ENCODE measurements at regions not wholly inside any gene's neighbourhood (a gene's known extent, or its start where the extent isn't known, plus 50 kb on each side); places are given as distances from the start of the nearest gene placed in this dataset.
"Not testable (repeated sequence)": the region's sequence is repeated elsewhere in the genome, so short reads cannot be mapped to it uniquely, and the experiment has no call there.

DNA sequence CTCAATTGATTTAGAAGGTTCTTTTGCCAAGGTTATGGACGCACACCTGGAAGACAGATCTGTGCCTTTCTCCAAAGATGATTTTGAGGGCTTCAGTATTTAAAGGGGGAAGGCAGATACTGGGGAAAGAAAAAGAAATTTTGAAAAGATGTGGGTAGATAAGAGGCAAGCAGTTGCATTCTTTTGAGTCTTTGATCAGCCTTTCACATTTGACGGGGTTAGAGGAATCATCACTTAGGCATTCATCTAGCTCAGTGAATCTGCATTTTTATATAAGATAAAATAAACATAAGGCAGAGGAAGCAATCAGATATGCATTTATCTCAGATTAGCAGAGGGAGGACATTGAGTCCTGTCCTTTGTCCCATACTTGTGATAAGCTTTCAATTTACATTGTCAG lies 243.4 kb upstream of the RAI14 start:
- Histone ChIP-seq H3K9ac (ENCODE audit: low read depth, low read length) (no peak overlapping the region; the same call in 1 of the 2 replicates), H3K36me3 (ENCODE audit: insufficient read depth, low read length) (no peaks in the 10 kb centered on the region), H3K9me3 (ENCODE audit: control insufficient read depth, insufficient read depth, low read length) (peaks cover 15% of the 10 kb centered on the region), H3K4me1 (ENCODE audit: insufficient read depth, low read length) (peaks cover 32% of the 10 kb centered on the region)

DNA sequence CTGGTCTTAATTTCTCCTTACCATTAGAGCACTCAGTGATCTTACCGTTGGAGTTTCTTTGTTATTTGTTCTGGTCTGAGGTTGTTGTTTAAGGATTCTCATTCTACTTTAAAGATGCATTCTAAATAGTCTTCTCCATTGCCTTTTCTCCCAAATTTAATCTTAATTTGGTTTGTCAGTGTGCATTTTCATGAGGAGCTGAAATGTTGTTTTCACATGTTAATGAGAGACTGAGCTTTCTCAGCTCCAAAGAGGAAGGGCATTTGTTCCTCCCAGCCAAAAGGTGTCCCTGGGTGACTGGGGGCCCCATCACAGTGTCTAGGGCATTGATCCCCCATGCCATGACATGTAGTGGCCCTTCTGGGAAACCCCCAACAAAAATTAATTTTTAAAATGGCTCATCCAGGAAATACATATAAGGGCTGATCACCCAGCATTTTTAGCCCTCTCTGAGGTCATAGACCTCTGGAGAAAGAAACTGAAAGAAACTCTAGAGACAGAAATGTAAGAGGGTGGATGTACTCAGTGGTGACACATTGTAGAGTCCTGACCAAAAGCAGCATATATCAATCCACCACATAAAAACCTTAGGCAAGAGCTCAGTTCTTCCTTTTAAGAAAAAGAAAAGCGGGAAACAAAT lies 240.4 kb upstream of the RAI14 start:
- Histone ChIP-seq H3K36me3 (ENCODE audit: insufficient read depth, low read length) (no peaks in the 10 kb centered on the region), H3K9me3 (ENCODE audit: control insufficient read depth, insufficient read depth, low read length) (peaks cover 20% of the 10 kb centered on the region), H3K9ac (ENCODE audit: low read depth, low read length) (no peak overlapping the region), H3K4me1 (ENCODE audit: insufficient read depth, low read length) (peaks cover 25% of the 10 kb centered on the region)

DNA sequence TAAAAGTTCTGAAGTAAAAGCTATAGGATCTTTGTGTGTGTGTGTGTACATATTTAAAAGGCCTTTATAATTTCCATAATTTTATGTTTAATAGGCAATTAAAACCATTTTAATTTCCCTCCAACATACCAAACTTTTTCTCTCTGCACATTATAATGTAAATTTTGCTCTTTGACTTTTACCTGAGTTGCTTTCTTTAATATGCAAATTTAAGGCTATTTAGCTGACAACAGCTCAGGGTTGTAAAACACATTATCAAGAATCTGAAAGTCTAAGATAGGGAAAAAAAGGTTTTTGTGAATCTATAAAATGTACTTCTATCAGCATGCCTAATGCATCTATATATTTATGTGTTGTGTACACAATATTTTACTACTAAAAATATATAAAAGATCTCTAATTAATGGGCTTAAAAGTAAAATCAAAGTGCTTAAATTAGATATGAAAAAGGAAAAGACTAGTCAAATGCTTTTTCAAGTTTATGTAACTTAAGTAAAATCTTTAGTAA lies 239.6 kb upstream of the RAI14 start:
- peaks cover 17% of the 10 kb centered on the region for H3K9me3 ChIP-seq (ENCODE audit: control insufficient read depth, insufficient read depth, low read length)
- H3K36me3 ChIP-seq (ENCODE audit: insufficient read depth, low read length), result no peaks in the 10 kb centered on the region
- no peak overlapping the region for H3K9ac ChIP-seq (ENCODE audit: low read depth, low read length)
- H3K4me1 ChIP-seq (ENCODE audit: insufficient read depth, low read length), result peaks cover 17% of the 10 kb centered on the region

DNA sequence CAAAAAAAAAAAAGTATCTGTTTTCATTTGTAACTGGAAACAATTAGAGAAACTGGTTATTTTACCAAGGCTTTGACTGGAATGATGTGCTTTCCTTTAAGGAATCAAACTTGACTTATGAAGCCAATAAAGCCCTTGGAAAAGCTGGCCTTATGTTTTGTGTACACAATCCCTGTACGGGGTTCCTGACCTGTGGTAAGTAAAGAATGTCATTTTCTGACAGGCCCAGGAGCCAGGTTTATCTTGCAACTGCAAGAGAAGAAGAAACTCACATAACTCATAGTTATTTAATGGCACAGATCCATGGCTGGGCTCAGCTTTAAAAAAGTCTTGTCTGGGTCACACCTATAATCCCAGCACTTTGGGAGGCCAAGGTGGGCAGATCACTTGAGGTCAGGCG lies 235.9 kb upstream of the RAI14 start:
- not testable (repeated sequence) for H3K4me1 ChIP-seq (ENCODE audit: insufficient read depth, low read length); H3K36me3 ChIP-seq (ENCODE audit: insufficient read depth, low read length); H3K9ac ChIP-seq (ENCODE audit: low read depth, low read length)
- H3K9me3 ChIP-seq (ENCODE audit: control insufficient read depth, insufficient read depth, low read length), result peaks cover 17% of the 10 kb centered on the region

DNA sequence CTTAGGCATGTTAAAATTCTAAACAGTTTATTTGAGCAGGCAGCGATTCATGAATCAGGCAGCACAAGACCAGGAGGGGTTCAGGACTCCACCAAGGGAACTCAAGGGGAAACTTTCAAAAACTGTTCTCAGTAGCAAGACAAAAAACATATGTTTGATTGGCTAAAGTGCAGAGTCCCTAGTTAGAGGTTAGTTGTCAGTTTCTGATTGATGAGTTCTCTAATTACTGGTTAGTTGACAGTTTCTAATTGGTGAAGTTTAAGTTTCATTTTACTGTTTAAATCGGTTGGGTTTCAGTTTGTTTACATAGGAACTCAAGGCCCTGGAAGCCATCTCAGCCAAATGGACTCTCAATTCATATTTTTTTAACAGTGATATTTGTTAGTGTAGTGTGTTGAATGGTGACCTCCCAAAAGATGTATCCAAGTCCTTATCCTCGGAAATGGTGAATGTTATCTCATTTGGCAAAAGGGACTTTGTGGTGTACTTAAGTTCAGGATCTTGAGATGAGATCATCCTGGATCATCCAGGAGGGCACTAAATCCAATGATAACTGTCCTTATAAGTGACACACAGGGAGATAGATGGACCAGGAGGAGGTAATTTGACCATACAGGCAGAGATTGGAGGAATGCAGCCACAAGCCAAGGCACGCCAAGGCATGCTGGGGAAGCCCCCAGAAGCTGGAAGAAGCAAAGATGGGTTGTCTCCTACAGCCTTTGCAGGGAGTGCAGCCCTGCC lies 219.2 kb upstream of the RAI14 start:
- Histone ChIP-seq H3K9me3 (ENCODE audit: control insufficient read depth, insufficient read depth, low read length) (peaks cover 14% of the 10 kb centered on the region; the same call in 1 of the 2 replicates), H3K9ac (ENCODE audit: low read depth, low read length) (no peak overlapping the region), H3K36me3 (ENCODE audit: insufficient read depth, low read length) (no peaks in the 10 kb centered on the region), H3K4me1 (ENCODE audit: insufficient read depth, low read length) (no peaks in the 10 kb centered on the region; the same call in 1 of the 2 replicates)

DNA sequence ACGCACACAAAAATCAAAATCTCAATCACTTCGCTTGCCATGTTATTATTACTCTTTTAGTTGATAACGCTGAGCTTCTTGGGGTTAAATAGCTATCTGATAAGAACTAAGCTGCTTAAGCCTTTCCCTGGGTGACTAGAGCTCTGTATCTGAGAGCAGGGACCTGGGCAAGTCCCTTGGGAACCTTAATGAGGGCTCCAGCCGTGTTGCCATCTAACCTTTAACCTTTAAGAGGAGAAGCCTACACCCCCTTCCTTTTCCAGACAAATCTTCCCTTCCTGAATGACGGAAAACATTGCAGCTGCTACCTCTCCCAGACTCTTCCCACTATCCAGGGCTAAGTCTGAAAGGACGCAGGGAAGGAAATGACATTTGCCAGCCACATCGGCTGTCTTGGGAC lies 216.5 kb upstream of the RAI14 start:
- Histone ChIP-seq H3K9ac (ENCODE audit: low read depth, low read length) (no peak overlapping the region), H3K4me1 (ENCODE audit: insufficient read depth, low read length) (no peaks in the 10 kb centered on the region; the same call in 1 of the 2 replicates), H3K36me3 (ENCODE audit: insufficient read depth, low read length) (no peaks in the 10 kb centered on the region), H3K9me3 (ENCODE audit: control insufficient read depth, insufficient read depth, low read length) (peaks cover 14% of the 10 kb centered on the region; the same call in 1 of the 2 replicates)

DNA sequence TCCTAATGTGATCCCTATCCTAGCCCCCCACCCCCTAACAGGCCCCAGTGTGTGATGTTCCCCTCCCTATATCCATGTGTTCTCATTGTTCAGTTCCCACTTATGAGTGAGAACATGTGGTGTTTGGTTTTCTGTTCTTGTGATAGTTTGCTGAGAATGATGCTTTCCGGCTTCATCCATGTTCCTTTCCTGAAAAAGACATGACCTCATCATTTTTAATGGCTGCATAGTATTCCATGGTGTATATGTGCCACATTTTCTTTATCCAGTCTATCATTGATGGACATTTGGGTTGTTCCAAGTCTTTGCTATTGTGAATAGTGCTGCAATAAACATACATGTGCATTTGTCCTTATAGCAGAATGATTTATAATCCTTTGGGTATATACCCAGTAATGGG lies 214.4 kb upstream of the RAI14 start:
- not testable (repeated sequence) for H3K9me3 ChIP-seq (ENCODE audit: control insufficient read depth, insufficient read depth, low read length); H3K4me1 ChIP-seq (ENCODE audit: insufficient read depth, low read length); H3K9ac ChIP-seq (ENCODE audit: low read depth, low read length); H3K36me3 ChIP-seq (ENCODE audit: insufficient read depth, low read length)

DNA sequence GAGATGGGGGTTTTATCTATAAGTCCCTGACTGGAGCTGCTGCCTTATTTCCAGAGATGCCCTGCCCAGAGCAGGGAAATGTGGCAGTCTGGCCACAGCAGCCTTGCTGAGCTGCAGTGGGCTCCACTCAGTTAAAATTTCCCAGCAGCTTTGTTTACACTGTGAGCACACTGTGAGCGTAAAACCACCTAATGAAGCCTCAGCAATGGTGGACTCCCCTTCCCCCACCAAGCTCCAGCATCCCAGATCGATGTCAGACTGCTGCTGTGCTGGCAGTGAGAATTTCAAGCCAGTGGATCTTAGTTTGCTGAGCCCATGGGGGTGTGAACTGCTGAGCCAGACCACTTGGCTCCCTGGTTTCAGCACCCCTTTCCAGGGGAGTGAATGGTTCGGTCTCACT lies 208.7 kb upstream of the RAI14 start:
- H3K36me3 ChIP-seq (ENCODE audit: insufficient read depth, low read length), result no peaks in the 10 kb centered on the region
- H3K4me1 ChIP-seq (ENCODE audit: insufficient read depth, low read length), result no peaks in the 10 kb centered on the region
- H3K9me3 ChIP-seq (ENCODE audit: control insufficient read depth, insufficient read depth, low read length), result no peaks in the 10 kb centered on the region; the same call in 1 of the 2 replicates
- no peak overlapping the region for H3K9ac ChIP-seq (ENCODE audit: low read depth, low read length)

DNA sequence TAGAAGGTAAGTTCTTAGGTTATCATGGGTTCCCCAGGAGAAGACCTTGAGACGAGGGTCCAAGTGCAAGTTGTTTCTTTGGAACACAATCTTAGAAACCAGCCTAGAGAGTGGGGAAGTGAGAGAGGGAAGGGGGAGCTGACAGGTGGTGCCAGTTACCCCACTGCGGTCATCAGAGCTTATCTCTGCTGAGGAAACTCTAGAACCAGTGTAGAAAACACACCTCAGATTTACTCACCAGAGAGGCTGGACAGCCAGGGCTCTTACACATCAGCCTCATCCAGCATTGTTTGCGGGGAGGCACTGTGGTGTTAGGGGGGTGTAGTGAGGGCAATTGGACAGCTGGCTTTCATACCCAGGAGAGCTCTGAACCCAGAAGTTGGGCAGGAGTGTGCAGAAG lies 206.5 kb upstream of the RAI14 start:
- Histone ChIP-seq H3K9ac (ENCODE audit: low read depth, low read length) (no peak overlapping the region), H3K4me1 (ENCODE audit: insufficient read depth, low read length) (no peaks in the 10 kb centered on the region), H3K36me3 (ENCODE audit: insufficient read depth, low read length) (no peaks in the 10 kb centered on the region), H3K9me3 (ENCODE audit: control insufficient read depth, insufficient read depth, low read length) (no peaks in the 10 kb centered on the region; the same call in 1 of the 2 replicates)

DNA sequence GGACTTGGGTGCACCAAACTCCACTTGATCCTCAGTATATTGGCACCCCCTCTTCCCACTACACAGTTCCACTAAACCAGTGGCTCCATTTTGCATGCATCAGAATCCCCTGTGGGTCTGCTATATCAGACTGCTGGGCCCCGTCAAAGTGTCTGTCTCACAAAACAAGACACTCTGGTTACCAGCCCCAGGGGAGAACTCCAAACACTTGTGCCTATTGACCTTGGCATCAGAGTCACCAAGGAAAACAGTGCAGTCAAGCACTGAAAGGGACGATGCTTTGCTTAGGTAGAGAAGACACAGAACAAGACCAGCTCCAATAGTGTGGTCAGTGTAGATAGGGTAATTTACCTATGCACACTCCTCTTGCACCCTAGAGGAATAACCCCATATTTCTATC lies 205.8 kb upstream of the RAI14 start:
- no peaks in the 10 kb centered on the region; the same call in 1 of the 2 replicates for H3K9me3 ChIP-seq (ENCODE audit: control insufficient read depth, insufficient read depth, low read length)
- no peak overlapping the region for H3K9ac ChIP-seq (ENCODE audit: low read depth, low read length)
- H3K36me3 ChIP-seq (ENCODE audit: insufficient read depth, low read length), result no peaks in the 10 kb centered on the region
- no peaks in the 10 kb centered on the region for H3K4me1 ChIP-seq (ENCODE audit: insufficient read depth, low read length)

DNA sequence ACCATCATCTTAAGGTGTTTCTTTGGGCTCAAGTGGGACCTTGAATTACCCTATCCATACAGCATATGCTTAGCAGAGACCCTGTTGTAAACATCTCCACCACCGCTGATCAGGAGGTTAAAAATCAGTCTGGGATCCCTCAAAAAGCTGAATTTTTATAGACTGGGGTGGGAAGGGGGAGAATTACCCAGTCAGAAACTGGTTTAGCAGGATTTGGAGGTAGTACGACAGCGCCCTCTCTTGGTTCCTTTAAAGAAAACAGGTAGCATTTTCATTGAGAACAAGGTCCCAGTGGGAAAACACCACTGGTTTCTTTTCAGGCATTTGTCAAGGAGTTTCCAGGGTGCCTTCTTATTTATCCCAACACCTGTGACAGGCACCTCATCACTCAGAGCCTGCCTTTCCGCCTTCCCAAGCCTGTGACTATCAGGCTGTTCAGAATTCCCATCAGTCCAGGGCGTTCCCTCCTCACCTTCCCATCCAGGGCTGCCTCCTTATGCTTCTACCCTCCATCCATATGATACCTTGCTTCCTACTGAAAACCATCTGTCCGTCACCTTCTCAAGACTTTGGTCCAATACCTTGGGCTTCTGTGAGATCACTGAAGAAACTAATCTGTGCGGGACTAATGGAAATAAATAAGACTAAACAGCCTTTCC lies 203.8 kb upstream of the RAI14 start:
- no peak overlapping the region for H3K9ac ChIP-seq (ENCODE audit: low read depth, low read length)
- H3K9me3 ChIP-seq (ENCODE audit: control insufficient read depth, insufficient read depth, low read length), result no peaks in the 10 kb centered on the region; the same call in 1 of the 2 replicates
- H3K4me1 ChIP-seq (ENCODE audit: insufficient read depth, low read length), result no peaks in the 10 kb centered on the region
- H3K36me3 ChIP-seq (ENCODE audit: insufficient read depth, low read length), result no peaks in the 10 kb centered on the region

DNA sequence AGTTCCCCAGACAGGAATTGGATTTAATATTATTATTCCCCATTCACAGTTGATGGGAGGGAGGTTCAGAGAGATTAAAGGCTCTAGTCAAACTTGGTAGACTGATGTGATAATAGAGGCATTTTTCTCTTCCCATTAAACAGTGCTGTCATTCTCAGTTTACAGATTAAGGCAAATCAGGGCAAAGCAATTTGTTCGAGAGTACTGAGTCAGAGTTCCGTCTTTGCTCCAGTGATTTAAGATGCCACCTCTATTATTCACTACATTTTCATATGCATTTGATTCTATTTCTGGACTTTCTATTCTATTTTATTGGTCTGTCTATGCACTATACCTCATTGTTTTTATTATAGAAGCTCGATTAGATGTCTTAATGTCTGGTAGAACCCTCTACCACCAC lies 201.0 kb upstream of the RAI14 start:
- H3K36me3 ChIP-seq (ENCODE audit: insufficient read depth, low read length), result no peaks in the 10 kb centered on the region
- no peak overlapping the region for H3K9ac ChIP-seq (ENCODE audit: low read depth, low read length)
- H3K9me3 ChIP-seq (ENCODE audit: control insufficient read depth, insufficient read depth, low read length), result peaks cover 11% of the 10 kb centered on the region
- no peaks in the 10 kb centered on the region for H3K4me1 ChIP-seq (ENCODE audit: insufficient read depth, low read length)

DNA sequence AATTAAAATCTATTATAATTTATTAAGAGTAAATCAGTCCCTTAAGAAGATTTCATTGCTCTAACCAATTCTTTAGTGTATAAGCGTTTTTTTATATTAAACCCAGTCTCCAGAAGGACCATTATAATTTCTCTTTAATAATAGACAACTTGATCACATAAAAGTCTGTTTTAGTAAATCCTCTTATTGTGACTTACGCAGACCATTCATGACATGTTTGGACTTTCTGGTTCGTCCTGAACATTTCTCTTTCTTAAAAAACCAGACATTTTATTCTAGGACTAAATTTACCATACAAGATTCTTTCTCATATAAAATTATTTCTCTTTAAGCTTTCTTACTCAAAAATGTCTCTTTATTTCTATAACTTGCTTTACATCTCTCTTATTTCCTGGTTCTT lies 196.2 kb upstream of the RAI14 start:
- no peak overlapping the region for H3K9ac ChIP-seq (ENCODE audit: low read depth, low read length)
- H3K36me3 ChIP-seq (ENCODE audit: insufficient read depth, low read length), result no peaks in the 10 kb centered on the region

DNA sequence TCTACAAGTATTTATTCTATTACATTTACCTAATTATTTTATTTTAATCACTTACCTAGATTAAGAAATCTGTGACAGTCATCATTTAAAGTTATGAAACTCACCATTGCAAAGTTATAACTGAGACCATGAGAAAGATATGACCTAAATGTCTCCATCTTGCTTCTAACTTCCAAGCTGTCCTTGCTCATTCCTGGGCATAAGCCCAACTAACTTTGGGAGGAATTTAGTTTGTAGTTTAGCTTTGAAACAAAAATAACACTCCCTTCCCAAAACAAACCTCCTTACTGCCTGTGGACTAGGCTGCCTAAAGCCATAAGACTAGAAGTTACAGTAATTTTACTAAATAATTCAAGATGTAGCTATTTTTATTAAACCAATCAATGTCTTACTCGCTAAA lies 195.6 kb upstream of the RAI14 start:
- Histone ChIP-seq H3K4me1 (ENCODE audit: insufficient read depth, low read length) (no peaks in the 10 kb centered on the region), H3K36me3 (ENCODE audit: insufficient read depth, low read length) (no peaks in the 10 kb centered on the region), H3K9ac (ENCODE audit: low read depth, low read length) (no peak overlapping the region), H3K9me3 (ENCODE audit: control insufficient read depth, insufficient read depth, low read length) (peaks cover 11% of the 10 kb centered on the region)

More for the DNA sequence above, 196.2 kb upstream of the RAI14 start:
- Histone ChIP-seq H3K4me1 (ENCODE audit: insufficient read depth, low read length) (no peaks in the 10 kb centered on the region), H3K9me3 (ENCODE audit: control insufficient read depth, insufficient read depth, low read length) (peaks cover 11% of the 10 kb centered on the region)
